Nephron progenitor cell (in vitro differentiated cells): ENCODE measurements at regions not wholly inside any gene's neighbourhood (a gene's known extent, or its start where the extent isn't known, plus 50 kb on each side); places are given as distances from the start of the nearest gene placed in this dataset.
A peak's percentile ranks its signal among the peaks of the same experiment; 100 is the strongest.

Experiments used
- DNase-seq: peaks from one replicate; pipeline ENCODE4 v3.0.0; 2021
- H3K27ac Mint-ChIP-seq: 2 replicates; pipeline ENCODE4 v1.8.0; 2021; ENCODE audit warnings: mild to moderate bottlenecking, moderate library complexity, mixed read lengths
- H3K27me3 Mint-ChIP-seq: 2 replicates; pipeline ENCODE4 v1.8.0; 2021; ENCODE audit warnings: mild to moderate bottlenecking, low read depth, mixed read lengths; ENCODE audit not compliant: poor library complexity
- H3K36me3 Mint-ChIP-seq: 2 replicates; pipeline ENCODE4 v1.8.0; 2021; ENCODE audit warnings: low read depth, mixed read lengths
- H3K4me1 Mint-ChIP-seq: 2 replicates; pipeline ENCODE4 v1.8.0; 2021; ENCODE audit warnings: mixed read lengths
- H3K4me3 Mint-ChIP-seq: 2 replicates; pipeline ENCODE4 v1.8.0; 2021; ENCODE audit warnings: mild to moderate bottlenecking, moderate library complexity, mixed read lengths
- H3K9me3 Mint-ChIP-seq: 2 replicates; pipeline ENCODE4 v1.8.0; 2021; ENCODE audit warnings: mild to moderate bottlenecking, moderate library complexity, mixed read lengths
- TF ChIP-seq, protein P1 (sequence below): fragments of 200-600 bp; sonication (generic); IDR thresholded peaks from 2 replicates; pipeline ENCODE4 v1.5.0; 2021; ENCODE audit warnings: antibody characterized with exemption

- no peak overlapping the region for H3K27ac Mint-ChIP-seq
- peaks cover 4% of the 10 kb centered on the region for H3K9me3 Mint-ChIP-seq
- peaks cover 6% of the 10 kb centered on the region for H3K27me3 Mint-ChIP-seq
Measured at GRCh38 chr2:199606193-199606780, 148.5 kb upstream of the SATB2 start.

DNA sequence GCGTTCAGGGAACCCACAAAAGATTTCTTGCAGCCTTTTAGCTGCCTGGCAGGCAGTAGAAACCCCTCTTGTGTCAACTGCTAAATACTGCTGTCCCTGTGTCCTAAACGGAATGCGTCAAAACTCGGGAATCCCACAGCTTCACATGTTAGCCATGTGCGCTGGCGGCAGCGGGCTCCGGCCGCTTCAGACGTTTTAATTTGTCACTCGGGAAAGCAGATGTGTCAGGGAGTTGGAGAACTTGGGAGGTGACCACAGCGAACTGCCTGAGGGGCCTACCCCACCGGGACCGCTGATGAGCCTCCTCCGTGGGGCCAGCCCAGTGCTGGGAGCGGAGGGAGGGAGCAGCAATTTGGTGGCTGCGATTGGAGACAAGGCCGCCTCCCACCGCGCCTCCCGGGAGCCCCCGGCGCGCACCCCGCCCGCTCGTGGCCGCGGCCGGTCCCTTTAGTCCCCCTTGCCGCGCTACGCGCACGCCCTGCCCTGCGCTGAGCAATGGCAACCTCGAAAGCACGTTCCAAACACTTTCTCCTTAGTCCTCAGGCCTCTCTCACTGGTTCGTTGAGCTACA, 146.1 kb upstream of the SATB2 start:
- peaks cover 40% of the 10 kb centered on the region for H3K4me1 Mint-ChIP-seq
- H3K9me3 Mint-ChIP-seq, result peaks cover 4% of the 10 kb centered on the region
- DNase-seq, result peak; percentile 52
- H3K36me3 Mint-ChIP-seq, result no peaks in the 10 kb centered on the region
- H3K4me3 Mint-ChIP-seq, result peak overlapping the region; percentile 64
- TF ChIP-seq, protein P1, sequence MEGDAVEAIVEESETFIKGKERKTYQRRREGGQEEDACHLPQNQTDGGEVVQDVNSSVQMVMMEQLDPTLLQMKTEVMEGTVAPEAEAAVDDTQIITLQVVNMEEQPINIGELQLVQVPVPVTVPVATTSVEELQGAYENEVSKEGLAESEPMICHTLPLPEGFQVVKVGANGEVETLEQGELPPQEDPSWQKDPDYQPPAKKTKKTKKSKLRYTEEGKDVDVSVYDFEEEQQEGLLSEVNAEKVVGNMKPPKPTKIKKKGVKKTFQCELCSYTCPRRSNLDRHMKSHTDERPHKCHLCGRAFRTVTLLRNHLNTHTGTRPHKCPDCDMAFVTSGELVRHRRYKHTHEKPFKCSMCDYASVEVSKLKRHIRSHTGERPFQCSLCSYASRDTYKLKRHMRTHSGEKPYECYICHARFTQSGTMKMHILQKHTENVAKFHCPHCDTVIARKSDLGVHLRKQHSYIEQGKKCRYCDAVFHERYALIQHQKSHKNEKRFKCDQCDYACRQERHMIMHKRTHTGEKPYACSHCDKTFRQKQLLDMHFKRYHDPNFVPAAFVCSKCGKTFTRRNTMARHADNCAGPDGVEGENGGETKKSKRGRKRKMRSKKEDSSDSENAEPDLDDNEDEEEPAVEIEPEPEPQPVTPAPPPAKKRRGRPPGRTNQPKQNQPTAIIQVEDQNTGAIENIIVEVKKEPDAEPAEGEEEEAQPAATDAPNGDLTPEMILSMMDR, result no peak
- H3K27ac Mint-ChIP-seq, result no peak overlapping the region
- H3K27me3 Mint-ChIP-seq, result peaks cover 6% of the 10 kb centered on the region

More at GRCh38 chr2:199606193-199606780, 148.5 kb upstream of the SATB2 start:
- DNase-seq, result no peak
- Mint-ChIP-seq H3K36me3 (peaks cover 1% of the 10 kb centered on the region), H3K4me3 (no peak overlapping the region), H3K4me1 (peaks cover 47% of the 10 kb centered on the region)
- TF ChIP-seq, protein P1, result peak; percentile 22

DNA sequence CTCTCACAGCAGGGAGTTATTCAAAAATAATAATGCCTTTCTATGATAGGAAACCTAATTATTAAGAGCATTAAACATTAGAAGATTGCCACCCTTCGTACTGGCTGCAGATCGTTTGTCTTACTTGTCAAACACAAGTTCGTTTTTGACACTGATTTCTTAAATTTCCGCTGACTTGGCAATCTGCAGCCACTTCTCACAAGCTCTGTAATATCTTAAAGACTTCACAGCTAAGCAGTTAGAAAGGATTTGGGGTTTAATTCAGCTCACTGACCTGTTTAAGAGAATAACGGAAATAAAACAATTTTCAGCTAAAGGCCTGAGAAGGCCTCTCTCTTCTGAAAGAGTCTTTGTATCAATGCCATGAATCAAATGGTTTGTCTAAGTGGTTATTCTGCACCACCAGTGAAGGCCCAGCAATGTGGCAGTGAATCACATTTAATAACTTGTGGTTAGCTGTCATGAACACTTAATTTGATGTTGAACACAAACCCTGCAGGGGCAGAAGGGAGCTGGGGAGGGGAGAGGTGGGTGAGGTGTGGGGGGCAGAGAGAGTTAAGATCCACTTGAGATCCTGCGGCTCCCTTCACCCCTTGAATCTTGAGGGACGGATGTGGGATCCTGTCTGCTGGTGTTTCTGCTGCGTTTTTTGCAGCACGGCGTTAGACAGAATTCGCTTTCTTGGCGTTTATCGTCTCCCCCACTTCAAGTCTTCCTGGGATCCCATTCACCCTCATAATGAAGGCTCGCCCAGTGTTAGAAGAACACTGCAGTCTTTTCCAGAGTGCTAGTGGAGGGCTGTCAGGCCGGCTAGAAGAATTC, 145.4 kb upstream of the SATB2 start:
- no peak overlapping the region for H3K27ac Mint-ChIP-seq
- peak overlapping the region; percentile 63 for H3K4me3 Mint-ChIP-seq
- H3K27me3 Mint-ChIP-seq, result peaks cover 6% of the 10 kb centered on the region
- H3K4me1 Mint-ChIP-seq, result peaks cover 44% of the 10 kb centered on the region
- TF ChIP-seq, protein P1, result no peak
- H3K36me3 Mint-ChIP-seq, result no peaks in the 10 kb centered on the region
- no peak for DNase-seq
- peaks cover 4% of the 10 kb centered on the region for H3K9me3 Mint-ChIP-seq

DNA sequence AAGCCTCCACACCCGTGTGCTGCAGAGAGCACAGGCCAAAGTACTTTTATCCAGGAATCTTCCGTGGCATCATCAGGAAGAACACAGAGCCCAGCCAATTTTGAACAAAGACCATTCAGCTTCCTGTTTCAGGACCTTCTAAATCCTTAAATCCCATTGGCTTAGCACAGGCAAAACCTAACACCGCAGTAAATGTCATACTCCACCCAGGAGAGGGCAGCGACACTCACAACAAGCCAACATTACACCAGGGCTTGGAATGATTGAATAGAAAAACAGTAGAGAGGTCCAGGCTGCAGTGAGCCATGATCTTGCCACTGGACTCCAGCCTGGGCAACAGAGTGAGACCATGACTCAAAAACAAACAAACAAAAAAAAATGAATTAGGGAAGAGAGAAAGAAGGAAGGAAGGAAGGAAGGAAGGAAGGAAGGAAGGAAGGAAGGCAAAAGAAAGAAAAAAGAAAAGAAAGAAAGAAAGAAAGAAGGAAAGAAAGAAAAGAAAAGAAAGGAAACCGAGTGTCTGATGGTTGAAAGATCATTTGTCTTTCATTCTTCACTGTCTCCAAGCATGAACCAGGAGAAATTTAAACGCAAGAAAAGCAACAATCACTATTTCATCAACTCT, 144.6 kb upstream of the SATB2 start:
- Mint-ChIP-seq H3K9me3 (peaks cover 4% of the 10 kb centered on the region), H3K27me3 (peaks cover 6% of the 10 kb centered on the region), H3K27ac (no peak overlapping the region), H3K4me1 (peaks cover 44% of the 10 kb centered on the region), H3K36me3 (no peaks in the 10 kb centered on the region), H3K4me3 (peak overlapping the region; percentile 58)
- DNase-seq, result peak; percentile 7
- TF ChIP-seq, protein P1, result no peak

GRCh38 chr2:199596549-199596948, 138.8 kb upstream of the SATB2 start:
- TF ChIP-seq, protein P1, result peak; percentile 32
- H3K4me1 Mint-ChIP-seq, result peaks cover 30% of the 10 kb centered on the region
- H3K27me3 Mint-ChIP-seq, result peaks cover 3% of the 10 kb centered on the region
- no peak overlapping the region for H3K4me3 Mint-ChIP-seq
- no peaks in the 10 kb centered on the region for H3K36me3 Mint-ChIP-seq
- DNase-seq, result no peak
- H3K27ac Mint-ChIP-seq, result no peak overlapping the region
- no peaks in the 10 kb centered on the region for H3K9me3 Mint-ChIP-seq
